Right lobe of liver (tissue), 6 donors: ENCODE measurements at regions not wholly inside any gene's neighbourhood (a gene's known extent, or its start where the extent isn't known, plus 50 kb on each side); places are given as distances from the start of the nearest gene placed in this dataset.
A peak's percentile ranks its signal among the peaks of the same experiment; 100 is the strongest.

ENCODE experiments used
- ATAC-seq, 4 donors: fragments of 200-7000 bp; cut with Tn5 transposase; one replicate each; pipeline ENCODE4 v1.9.1; 2020; ENCODE audit warnings: mild to moderate bottlenecking in 4 of 4, moderate library complexity in 4 of 4
- DNase-seq, 3 donors: peaks; one replicate each; pipeline ENCODE4 v3.0.0-alpha.2; 2020
- H3K27ac ChIP-seq, 3 donors: fragments of 200-600 bp; one replicate each; pipeline ENCODE4 v1.8.0; 2022
- H3K27me3 ChIP-seq, 2 donors: fragments of 200-600 bp; one replicate each; pipeline ENCODE4 v1.8.0; 2022
- H3K36me3 ChIP-seq, 4 donors: fragments of 200-600 bp; sonication (generic) in 1 of 4; one replicate each; pipeline versions ENCODE4 v1.5.1 to v1.8.0; 2017 to 2022; ENCODE audit warnings: control low read depth in 1 of 4
- H3K4me1 ChIP-seq, 4 donors: fragments of 200-600 bp; sonication (generic) in 1 of 4; one replicate each; pipeline versions ENCODE4 v1.5.1 to v1.8.0; 2017 to 2022; ENCODE audit warnings: control low read depth in 1 of 4
- H3K4me3 ChIP-seq, 3 donors: fragments of 200-600 bp; one replicate each; pipeline ENCODE4 v1.8.0; 2022
- H3K9me3 ChIP-seq, 4 donors: fragments of 200-600 bp; sonication (generic) in 1 of 4; one replicate each; pipeline versions ENCODE4 v1.5.1 to v1.8.0; 2017 to 2022; ENCODE audit warnings: control low read depth in 1 of 4
- CTCF ChIP-seq, 4 donors: fragments of 200-600 bp in 3 of 4; fragments of 450-650 bp in 1 of 4; IDR thresholded peaks; one replicate each; pipeline versions ENCODE4 v1.5.1 to v1.8.0; 2016 to 2022; ENCODE audit warnings: antibody characterized with exemption in 4 of 4, mild to moderate bottlenecking in 2 of 4
- POLR2A ChIP-seq: fragments of 450-650 bp; IDR thresholded peaks from one replicate; pipeline ENCODE4 v1.6.1; 2017; ENCODE audit warnings: antibody characterized with exemption, mild to moderate bottlenecking
- WGBS: methylation state at CpG from one replicate; pipeline ENCODE4 v1.1.6; 2018; ENCODE audit warnings: low coverage, low lambda C conversion rate; ENCODE audit not compliant: insufficient coverage; ENCODE audit errors: missing lambda C conversion rate; 5-methylcytosine and 5-hydroxymethylcytosine counted together
- intact Hi-C, 2 donors: fragments of 100-400 bp; cut with DNase I; formaldehyde crosslinking; loops; one replicate each; pipeline versions ENCODE4 v1.11.2 to v1.14.1; 2022
- donor health status: DM: no; HTN: yes; CAD: no.
- donor health status: DM: no; HTN: no; CAD: no.
- donor health status: DM: no; HTN: no; CAD: no.
- donor health status: DM: no; HTN: yes; CAD: no.
- donor health status: DM: no; HTN: yes; CAD: no.

- no peaks in the 10 kb centered on the region for H3K27me3 ChIP-seq
- no peaks in the 10 kb centered on the region for H3K4me1 ChIP-seq
- TF ChIP-seq POLR2A (no peak), CTCF (IDR thresholded peaks at IDR 0.05) (no peak)
- H3K4me3 ChIP-seq = no peak overlapping the region
- WGBS = 47% methylated on average over 12 of the region's 16 CpGs
- ATAC-seq = no peak
- DNase-seq = no peak
- H3K9me3 ChIP-seq = no peaks in the 10 kb centered on the region
- H3K36me3 ChIP-seq = no peaks in the 10 kb centered on the region
- intact Hi-C loops = no loop called here
- H3K27ac ChIP-seq = no peak overlapping the region
Observed at GRCh38 chr20:58017970-58018530, 210.4 kb downstream of the ANKRD60 start.

- DNase-seq (peak in 1 of 3 donors; percentile 19), ATAC-seq (peak in 3 of 4 donors; percentile 50 to 61 (median 59))
- no peaks in the 10 kb centered on the region for H3K27me3 ChIP-seq
- H3K9me3 ChIP-seq = no peaks in the 10 kb centered on the region
- 48% methylated on average over 11 of the region's 20 CpGs for WGBS
- TF ChIP-seq POLR2A (no peak), CTCF (IDR thresholded peaks at IDR 0.05) (no peak)
- H3K27ac ChIP-seq = no peak overlapping the region
- intact Hi-C loops = no loop called here
- H3K36me3 ChIP-seq = no peaks in the 10 kb centered on the region
- no peak overlapping the region for H3K4me3 ChIP-seq
- H3K4me1 ChIP-seq = no peaks in the 10 kb centered on the region
Observed at GRCh38 chr20:58017231-58017969, 211.1 kb downstream of the ANKRD60 start.

DNA sequence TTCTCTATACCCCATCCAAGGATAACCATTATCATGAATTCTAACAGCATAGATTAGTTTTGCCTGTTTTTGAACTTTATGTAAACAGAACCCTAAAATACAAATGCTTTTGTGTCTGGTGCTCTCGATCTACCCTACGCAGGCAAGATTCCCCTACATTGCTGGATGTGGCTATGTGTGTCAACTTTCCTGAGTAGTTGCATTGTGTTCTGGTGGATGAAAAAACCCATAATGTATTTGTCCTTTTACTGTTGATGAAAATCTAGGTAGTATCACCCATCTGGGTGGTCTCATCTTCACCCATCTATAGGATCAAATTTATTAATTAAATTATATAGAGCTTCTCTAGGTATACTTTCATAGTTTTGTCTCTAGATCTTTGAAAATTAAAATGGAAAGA is 211.7 kb downstream of the ANKRD60 start:
- no peak for TF ChIP-seq CTCF (IDR thresholded peaks at IDR 0.05)
- Histone ChIP-seq H3K27ac (no peak overlapping the region), H3K4me1 (no peaks in the 10 kb centered on the region), H3K27me3 (no peaks in the 10 kb centered on the region), H3K4me3 (no peak overlapping the region), H3K36me3 (no peaks in the 10 kb centered on the region), H3K9me3 (no peaks in the 10 kb centered on the region)
- no peak for DNase-seq
- intact Hi-C loops = no loop called here
- ATAC-seq = no peak
- 46% methylated on average over 2 of the region's 2 CpGs for WGBS

- Histone ChIP-seq H3K27ac (no peak overlapping the region), H3K4me1 (no peaks in the 10 kb centered on the region), H3K4me3 (no peak overlapping the region), H3K9me3 (no peaks in the 10 kb centered on the region), H3K27me3 (no peaks in the 10 kb centered on the region), H3K36me3 (no peaks in the 10 kb centered on the region)
- DNase-seq (peak in 1 of 3 donors; percentile 16), ATAC-seq (no peak)
- no peak for TF ChIP-seq POLR2A
- no peak for TF ChIP-seq CTCF (IDR thresholded peaks at IDR 0.05)
- 38% methylated on average over 5 of the region's 5 CpGs for WGBS
- intact Hi-C loops = no loop called here
Observed at GRCh38 chr20:58014628-58015315, 213.7 kb downstream of the ANKRD60 start.
